ENCODE measurements at regions not wholly inside any gene's neighbourhood (a gene's known extent, or its start where the extent isn't known, plus 50 kb on each side); places are given as distances from the start of the nearest gene placed in this dataset.

DNA sequence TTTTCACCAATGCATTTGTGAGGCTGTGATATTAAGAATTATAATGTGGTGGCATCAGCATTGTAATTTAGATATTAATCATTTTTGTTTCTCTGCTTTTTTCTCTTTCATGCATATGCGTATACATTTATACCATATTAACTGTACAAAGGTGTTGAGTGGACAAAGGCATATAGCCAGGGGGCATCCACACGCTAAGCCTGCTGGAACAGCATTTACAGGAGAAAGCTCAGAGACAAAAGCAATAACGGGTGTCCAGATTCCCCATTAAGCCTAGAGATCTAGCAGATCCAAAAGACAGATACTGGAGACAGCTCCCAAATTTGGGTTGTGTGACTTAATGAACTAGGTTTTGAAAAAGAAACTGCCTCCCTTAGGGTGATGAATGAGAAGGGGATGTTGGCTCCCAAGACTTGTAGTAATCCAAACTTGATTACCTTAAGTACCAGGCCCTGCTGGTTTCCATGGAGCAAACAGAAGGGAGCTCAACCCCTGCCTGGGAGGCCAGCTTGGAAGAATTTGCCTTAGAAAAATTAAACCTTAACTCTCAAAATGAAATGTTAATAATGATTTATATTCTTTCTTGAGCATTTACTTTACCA, 181.9 kb downstream of the SLC6A15 start:
- H3K9me3 Mint-ChIP-seq, result no peaks in the 10 kb centered on the region
- no peak for TF ChIP-seq CTCF (IDR thresholded peaks at IDR 0.05)
- ChIA-PET POLR2A (no interaction called here), CTCF (no interaction called here)
- Histone ChIP-seq H3K27me3 (ENCODE audit: control insufficient read depth in 1 of 2, insufficient read depth in 2 of 2, low read length in 2 of 2) (no peaks in the 10 kb centered on the region), H3K36me3 (ENCODE audit: insufficient read depth, low read length) (no peaks in the 10 kb centered on the region), H3K27ac (ENCODE audit: low read depth in 1 of 2, low read length in 2 of 2) (no peak overlapping the region), H3K4me3 (ENCODE audit: low read length) (no peak overlapping the region), H3K4me1 (ENCODE audit: insufficient read depth, low read length) (no peaks in the 10 kb centered on the region), H3K9me3 (ENCODE audit: control insufficient read depth in 1 of 2, insufficient read depth in 1 of 2, low read length in 2 of 2) (no peaks in the 10 kb centered on the region)
- H3K4me1 Mint-ChIP-seq (ENCODE audit: low read depth), result no peaks in the 10 kb centered on the region
- H3K4me3 Mint-ChIP-seq, result no peak overlapping the region
- H3K27ac Mint-ChIP-seq, result no peak overlapping the region
- H3K36me3 Mint-ChIP-seq (ENCODE audit: low read depth), result no peaks in the 10 kb centered on the region
- no peak for ATAC-seq (ENCODE audit: poor library complexity)
- no peak for DNase-seq
- intact Hi-C loops (cut with DNase I, micrococcal nuclease), result no loop called here
- no peaks in the 10 kb centered on the region for H3K27me3 Mint-ChIP-seq

- no peak overlapping the region for H3K27ac ChIP-seq (ENCODE audit: low read depth in 1 of 2, low read length in 2 of 2)
- H3K27me3 Mint-ChIP-seq, result no peaks in the 10 kb centered on the region
- no peak overlapping the region for H3K4me3 Mint-ChIP-seq
- no peaks in the 10 kb centered on the region for H3K9me3 Mint-ChIP-seq
- H3K27ac Mint-ChIP-seq, result no peak overlapping the region
- H3K36me3 ChIP-seq (ENCODE audit: insufficient read depth, low read length), result no peaks in the 10 kb centered on the region
- ChIA-PET POLR2A (no interaction called here), CTCF (no interaction called here)
- H3K4me3 ChIP-seq (ENCODE audit: low read length), result no peak overlapping the region
- no peak for TF ChIP-seq CTCF (IDR thresholded peaks at IDR 0.05)
- no peak for ATAC-seq (ENCODE audit: poor library complexity)
- no peaks in the 10 kb centered on the region for H3K4me1 Mint-ChIP-seq (ENCODE audit: low read depth)
- no peak for DNase-seq
- H3K36me3 Mint-ChIP-seq (ENCODE audit: low read depth), result no peaks in the 10 kb centered on the region
- H3K27me3 ChIP-seq (ENCODE audit: control insufficient read depth in 1 of 2, insufficient read depth in 2 of 2, low read length in 2 of 2), result no peaks in the 10 kb centered on the region
- H3K4me1 ChIP-seq (ENCODE audit: insufficient read depth, low read length), result no peaks in the 10 kb centered on the region
- intact Hi-C loops (cut with DNase I, micrococcal nuclease), result no loop called here
- H3K9me3 ChIP-seq (ENCODE audit: control insufficient read depth in 1 of 2, insufficient read depth in 1 of 2, low read length in 2 of 2), result no peaks in the 10 kb centered on the region
Measured at GRCh38 chr12:84727961-84728360, 184.6 kb downstream of the SLC6A15 start.

GRCh38 chr12:84726780-84727179, 185.8 kb downstream of the SLC6A15 start:
- Mint-ChIP-seq H3K27me3 (no peaks in the 10 kb centered on the region), H3K36me3 (ENCODE audit: low read depth) (no peaks in the 10 kb centered on the region), H3K4me3 (no peak overlapping the region), H3K4me1 (ENCODE audit: low read depth) (no peaks in the 10 kb centered on the region), H3K9me3 (no peaks in the 10 kb centered on the region), H3K27ac (no peak overlapping the region)
- Histone ChIP-seq H3K4me1 (ENCODE audit: insufficient read depth, low read length) (no peaks in the 10 kb centered on the region), H3K4me3 (ENCODE audit: low read length) (no peak overlapping the region), H3K9me3 (ENCODE audit: control insufficient read depth in 1 of 2, insufficient read depth in 1 of 2, low read length in 2 of 2) (no peaks in the 10 kb centered on the region), H3K36me3 (ENCODE audit: insufficient read depth, low read length) (no peaks in the 10 kb centered on the region), H3K27me3 (ENCODE audit: control insufficient read depth in 1 of 2, insufficient read depth in 2 of 2, low read length in 2 of 2) (no peaks in the 10 kb centered on the region), H3K27ac (ENCODE audit: low read depth in 1 of 2, low read length in 2 of 2) (no peak overlapping the region)
- intact Hi-C loops (cut with DNase I, micrococcal nuclease), result no loop called here
- ATAC-seq (ENCODE audit: poor library complexity) (no peak), DNase-seq (no peak)
- no peak for TF ChIP-seq CTCF (IDR thresholded peaks at IDR 0.05)
- ChIA-PET CTCF (no interaction called here), POLR2A (no interaction called here)

Data from CD4-positive, alpha-beta T cell (primary cell).